Transverse colon (tissue), 4 donors: ENCODE measurements at regions not wholly inside any gene's neighbourhood (a gene's known extent, or its start where the extent isn't known, plus 50 kb on each side); places are given as distances from the start of the nearest gene placed in this dataset.

Experiments
- DNase-seq: peaks from one replicate; pipeline ENCODE4 v3.0.0-alpha.2; 2019
- H3K27ac ChIP-seq, 4 donors: fragments of 200-600 bp; sonication (generic); 2 replicates each; pipeline ENCODE4 v1.5.1; 2016 to 2018; ENCODE audit warnings: inconsistent platforms in 4 of 4
- H3K27me3 ChIP-seq: fragments of 200-600 bp; sonication (generic); 2 replicates; pipeline ENCODE4 v1.5.1; 2017; ENCODE audit warnings: inconsistent platforms
- H3K36me3 ChIP-seq, 4 donors: fragments of 200-600 bp; sonication (generic); 2 replicates each; pipeline ENCODE4 v1.5.1; 2017 to 2019; ENCODE audit warnings: inconsistent platforms in 4 of 4
- H3K4me1 ChIP-seq, 4 donors: fragments of 200-600 bp; sonication (generic); 2 replicates each; pipeline ENCODE4 v1.5.1; 2017 to 2020; ENCODE audit warnings: inconsistent platforms in 4 of 4
- H3K4me3 ChIP-seq, 4 donors: fragments of 200-600 bp; sonication (generic); 1 replicate in 1 of 4; 2 replicates in 3 of 4; pipeline versions ENCODE4 v1.5.1 to v1.6.1; 2017 to 2019; ENCODE audit warnings: inconsistent platforms in 4 of 4
- H3K9me3 ChIP-seq, 2 donors: fragments of 200-600 bp; sonication (generic); 2 replicates each; pipeline ENCODE4 v1.5.1; 2017 to 2019; ENCODE audit warnings: inconsistent platforms in 2 of 2
- CTCF ChIP-seq, 5 experiments: fragments of 200-600 bp in 3 of 5; fragments of 450-650 bp in 2 of 5; sonication (generic) in 3 of 5; IDR thresholded peaks; 1 replicate in 2 of 5; 2 replicates in 3 of 5; pipeline ENCODE4 v1.5.1; 2016 to 2017; ENCODE audit warnings: antibody characterized with exemption in 5 of 5, inconsistent platforms in 3 of 5, mild to moderate bottlenecking in 2 of 5, moderate library complexity in 1 of 5
- EP300 ChIP-seq: sonication (generic); formaldehyde crosslinking; IDR thresholded peaks from one replicate; pipeline ENCODE4 v1.6.1; 2017; ENCODE audit warnings: antibody characterized with exemption, low read depth
- POLR2A ChIP-seq: fragments of 450-650 bp; IDR thresholded peaks from one replicate; pipeline ENCODE4 v1.6.1; 2016; ENCODE audit warnings: antibody characterized with exemption, mild to moderate bottlenecking, moderate library complexity
- POLR2AphosphoS5 ChIP-seq, 3 donors: sonication (generic); formaldehyde crosslinking; IDR thresholded peaks; one replicate each; pipeline ENCODE4 v1.6.1; 2016; ENCODE audit warnings: antibody characterized with exemption in 3 of 3
- WGBS, 2 donors: methylation state at CpG; one replicate each; pipeline ENCODE4 v1.1.5; 2018; ENCODE audit warnings: low coverage in 1 of 2; 5-methylcytosine and 5-hydroxymethylcytosine counted together
- in situ Hi-C, 4 donors: fragments of 200-750 bp; cut with MboI; loops; one replicate each; pipeline versions ENCODE4 v1.15.0 to v1.15.1; 2017; ENCODE audit warnings: low sequenced_read_pairs in 3 of 4, low pct_ligation_motif_present in 1 of 4, low pct_unique_long_range_greater_than_20kb in 1 of 4
- intact Hi-C: fragments of 100-400 bp; cut with DNase I; formaldehyde crosslinking; loops from one replicate; pipeline ENCODE4 v1.15.1; 2023; ENCODE audit warnings: low total_unique reads

GRCh38 chr12:13666806-13667205 is 314.6 kb downstream of the GRIN2B start:
- H3K9me3 ChIP-seq, result no peaks in the 10 kb centered on the region
- in situ Hi-C loops (loop anchor here in 3 of 4 donors (10.0 to 25.0 kb wide), 2 partner anchors 380 to 392 kb away; no protein-coding TSS in a partner anchor), intact Hi-C loops (no loop called here)
- 48 to 83% methylated on average over 1 to 2 of the region's 2 CpGs for WGBS, 2 donors
- TF ChIP-seq CTCF (IDR thresholded peaks at IDR 0.05) (peak in 3 of 5 experiments; percentile 22 to 25 (median 24)), EP300 (no peak)
- H3K4me3 ChIP-seq, result no peak overlapping the region
- H3K27me3 ChIP-seq, result no peaks in the 10 kb centered on the region
- no peak for DNase-seq
- peaks cover 0 to 7% (median 0%) of the 10 kb centered on the region in 4 donors for H3K4me1 ChIP-seq
- no peaks in the 10 kb centered on the region for H3K36me3 ChIP-seq
- H3K27ac ChIP-seq, result no peak overlapping the region

DNA sequence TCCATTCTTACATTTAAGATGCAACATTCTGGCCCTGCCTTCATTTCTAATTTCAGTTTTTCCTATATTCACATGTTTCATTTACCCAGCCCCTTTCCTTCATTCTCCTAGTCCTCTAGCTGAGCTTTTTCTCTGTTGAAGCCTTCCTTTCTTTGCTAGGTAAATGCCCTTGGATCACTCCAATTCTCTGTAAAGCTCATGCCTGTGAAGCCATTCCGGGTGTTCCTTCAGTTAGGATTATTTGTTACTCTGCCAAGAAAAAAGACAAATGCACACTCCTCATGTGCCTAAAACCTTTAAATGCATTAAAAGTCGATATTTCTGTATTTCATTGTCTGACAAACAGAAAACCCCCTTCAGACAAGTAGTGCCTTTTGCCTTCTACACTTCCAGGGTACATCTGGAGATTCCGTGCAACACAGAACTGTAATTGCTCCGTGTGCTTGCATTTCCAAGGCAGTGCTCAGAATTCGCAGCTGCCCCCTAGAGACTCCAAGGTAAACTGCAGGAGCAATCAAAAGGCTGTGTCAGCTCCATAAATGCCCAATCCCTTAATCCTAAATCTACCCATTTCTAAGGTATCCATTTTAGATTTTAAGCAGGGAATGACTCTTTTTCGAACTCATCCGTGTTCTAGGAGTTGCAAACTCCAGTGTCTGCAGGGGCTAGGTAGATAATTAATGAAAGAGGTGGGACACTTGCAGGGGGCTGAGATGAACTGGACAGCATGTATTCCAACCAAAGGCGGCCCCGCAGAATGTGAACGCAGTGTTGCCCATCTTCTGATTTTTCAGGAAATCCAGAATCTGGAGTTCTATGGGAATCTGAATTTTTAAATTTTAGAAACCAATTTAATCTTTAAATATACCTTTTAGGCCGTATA is 320.2 kb downstream of the GRIN2B start:
- 48 to 51% methylated on average over 6 to 11 of the region's 11 CpGs for WGBS, 2 donors
- H3K4me3 ChIP-seq, result no peak overlapping the region
- TF ChIP-seq CTCF (IDR thresholded peaks at IDR 0.05) (peak; percentile 79 to 88 (median 83)), POLR2A (no peak)
- H3K9me3 ChIP-seq, result no peaks in the 10 kb centered on the region
- intact Hi-C loops, result loop anchor here (5.0 kb wide), 2 partner anchors 299 to 384 kb away; no protein-coding TSS in a partner anchor
- no peak overlapping the region for H3K27ac ChIP-seq
- H3K36me3 ChIP-seq, result no peaks in the 10 kb centered on the region
- peaks cover 0 to 7% (median 0%) of the 10 kb centered on the region in 4 donors for H3K4me1 ChIP-seq
- peak; percentile 54 for DNase-seq
- no peaks in the 10 kb centered on the region for H3K27me3 ChIP-seq
- in situ Hi-C loops, result loop anchor here in 3 of 4 donors (10.0 to 25.0 kb wide), 2 partner anchors 374 to 386 kb away; no protein-coding TSS in a partner anchor

DNA sequence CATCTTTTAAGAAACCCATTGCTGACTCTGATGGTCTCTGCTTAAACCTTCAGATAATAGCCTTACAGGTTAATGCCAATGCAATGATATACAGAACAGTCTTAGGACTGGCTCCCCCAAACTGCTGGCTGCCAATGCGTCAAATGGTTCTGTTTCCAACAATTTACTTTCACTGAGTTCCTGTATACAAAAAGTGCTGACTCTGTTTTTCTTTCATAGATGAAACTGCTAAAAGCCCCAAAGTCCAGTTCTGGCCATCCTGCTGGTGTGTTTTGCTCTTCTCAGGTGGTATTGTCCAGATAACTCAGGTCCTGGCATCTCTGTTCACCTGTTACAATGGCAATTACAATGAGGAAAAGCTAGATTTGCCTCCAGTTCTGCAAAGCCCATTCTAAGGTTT is 326.9 kb downstream of the GRIN2B start:
- TF ChIP-seq CTCF (IDR thresholded peaks at IDR 0.05) (no peak), POLR2AphosphoS5 (IDR thresholded peaks at IDR 0.05) (no peak), POLR2A (no peak), EP300 (no peak)
- no peaks in the 10 kb centered on the region for H3K9me3 ChIP-seq
- DNase-seq, result no peak
- H3K27ac ChIP-seq, result no peak overlapping the region
- H3K4me3 ChIP-seq, result no peak overlapping the region
- 78% methylated on average over 1 of the region's 1 CpG; no CpG with 5 or more reads in 1 of the 2 donors for WGBS, 2 donors
- H3K36me3 ChIP-seq, result no peaks in the 10 kb centered on the region
- H3K4me1 ChIP-seq, result no peaks in the 10 kb centered on the region
- in situ Hi-C loops (loop anchor here in 2 of 4 donors (25.0 kb wide), 1 partner anchor 367 kb away; no protein-coding TSS in a partner anchor), intact Hi-C loops (no loop called here)
- H3K27me3 ChIP-seq, result no peaks in the 10 kb centered on the region

- 88 to 89% methylated on average over 1 of the region's 1 CpG for WGBS, 2 donors
- TF ChIP-seq EP300 (no peak), CTCF (IDR thresholded peaks at IDR 0.05) (no peak), POLR2AphosphoS5 (IDR thresholded peaks at IDR 0.05) (no peak), POLR2A (no peak)
- in situ Hi-C loops, result loop anchor here in 2 of 4 donors (25.0 kb wide), 1 partner anchor 365 kb away; no protein-coding TSS in a partner anchor
Observed at GRCh38 chr12:13652105-13652504, 329.3 kb downstream of the GRIN2B start.

More at GRCh38 chr12:13652105-13652504, 329.3 kb downstream of the GRIN2B start:
- no peak for DNase-seq
- H3K9me3 ChIP-seq, result no peaks in the 10 kb centered on the region
- H3K36me3 ChIP-seq, result no peaks in the 10 kb centered on the region
- intact Hi-C loops, result no loop called here
- no peaks in the 10 kb centered on the region for H3K4me1 ChIP-seq
- no peaks in the 10 kb centered on the region for H3K27me3 ChIP-seq
- H3K4me3 ChIP-seq, result no peak overlapping the region
- H3K27ac ChIP-seq, result no peak overlapping the region
